AG09319 (cell line): ENCODE measurements at regions not wholly inside any gene's neighbourhood (a gene's known extent, or its start where the extent isn't known, plus 50 kb on each side); places are given as distances from the start of the nearest gene placed in this dataset.

Experiments
- DNase-seq: peaks from one replicate; pipeline ENCODE4 v3.0.0-alpha.2; 2010; ENCODE audit warnings: low read depth; ENCODE audit errors: extremely low read depth
- CTCF ChIP-seq: IDR thresholded peaks from 2 replicates; pipeline ENCODE4 v1.5.1; 2011; ENCODE audit warnings: low read depth, mild to moderate bottlenecking, inconsistent platforms, low read length, moderate library complexity

DNA sequence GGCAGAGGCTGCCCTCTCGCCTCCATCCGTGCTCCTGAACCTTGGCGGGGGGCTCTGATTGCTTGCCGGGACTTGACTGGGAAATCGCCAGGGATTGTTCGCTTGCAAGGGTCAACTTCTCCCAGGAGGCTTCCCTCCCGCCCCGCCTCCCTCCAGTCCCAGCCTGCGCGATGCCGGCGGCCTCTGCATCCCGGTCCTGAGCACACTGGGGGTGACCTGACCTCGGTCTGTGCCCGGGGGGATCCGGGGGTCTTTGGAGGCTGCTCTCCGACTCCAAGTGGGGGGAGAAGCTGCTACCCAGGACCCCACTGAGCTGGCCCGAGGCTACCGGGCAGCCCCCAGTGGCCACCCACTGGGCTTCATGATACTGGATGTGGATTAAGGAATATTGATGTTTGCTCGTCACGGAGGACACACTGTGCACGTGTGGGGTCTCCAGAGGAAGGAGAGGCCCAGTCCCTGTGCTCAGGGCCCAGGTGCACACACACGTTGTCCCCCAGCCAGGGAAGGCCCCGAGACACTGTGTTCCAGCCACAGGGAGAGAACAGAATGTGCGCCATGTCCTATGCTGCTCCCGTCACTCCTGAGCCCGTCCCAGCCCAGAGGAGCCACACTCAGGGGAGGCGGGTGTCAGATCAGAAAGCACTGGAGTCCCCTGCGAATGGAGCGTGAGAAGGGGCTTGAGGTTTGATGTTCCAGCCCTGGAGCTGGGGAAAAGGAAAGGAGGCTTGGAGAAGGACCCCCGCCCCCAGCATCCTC is 55.9 kb upstream of the NKX1-1 start:
- no peak for TF ChIP-seq CTCF
- DNase-seq = no peak

DNA sequence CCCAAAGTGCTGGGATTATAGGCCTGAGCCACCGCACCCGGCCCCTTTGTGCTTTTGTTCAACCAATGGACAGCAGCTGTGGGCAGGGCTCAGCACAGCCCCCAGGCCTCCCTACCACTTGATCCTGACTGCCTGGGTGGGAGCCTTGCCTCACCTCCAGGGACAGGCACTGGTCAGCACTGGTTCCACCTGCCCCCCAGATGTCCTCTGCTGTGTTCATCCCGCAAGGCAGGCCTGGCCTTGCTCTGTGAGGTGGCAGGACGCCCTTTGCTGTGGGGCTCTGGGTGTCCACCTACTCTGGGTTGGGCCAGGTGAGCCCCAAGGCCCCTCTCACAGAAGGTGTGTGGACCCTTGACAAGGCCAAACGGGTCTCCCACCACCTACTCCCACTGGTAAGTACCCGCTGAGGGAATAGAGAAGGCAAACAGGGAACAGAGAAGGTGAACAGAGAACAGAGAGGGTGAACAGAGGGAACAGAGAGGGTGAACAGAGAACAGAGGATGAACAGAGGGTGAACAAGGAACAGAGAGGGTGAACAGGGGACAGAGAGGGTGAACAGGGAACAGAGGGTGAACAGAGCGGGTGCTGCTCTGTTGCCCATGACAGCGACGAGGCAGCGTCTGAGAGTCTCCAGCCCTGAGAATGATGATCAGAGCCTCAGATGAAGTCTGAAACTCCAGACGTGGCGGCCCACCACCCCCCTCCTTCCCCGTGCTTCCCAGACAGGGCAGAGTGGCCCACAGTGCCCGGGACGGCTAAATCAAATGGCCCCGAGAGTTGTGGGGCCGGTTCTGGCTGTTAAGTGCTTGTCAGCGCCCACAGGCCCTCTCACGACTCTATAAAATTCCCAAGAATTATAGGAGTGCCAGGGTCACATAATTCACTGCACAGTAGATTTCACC is 55.0 kb upstream of the NKX1-1 start:
- DNase-seq = no peak
- no peak for TF ChIP-seq CTCF

DNA sequence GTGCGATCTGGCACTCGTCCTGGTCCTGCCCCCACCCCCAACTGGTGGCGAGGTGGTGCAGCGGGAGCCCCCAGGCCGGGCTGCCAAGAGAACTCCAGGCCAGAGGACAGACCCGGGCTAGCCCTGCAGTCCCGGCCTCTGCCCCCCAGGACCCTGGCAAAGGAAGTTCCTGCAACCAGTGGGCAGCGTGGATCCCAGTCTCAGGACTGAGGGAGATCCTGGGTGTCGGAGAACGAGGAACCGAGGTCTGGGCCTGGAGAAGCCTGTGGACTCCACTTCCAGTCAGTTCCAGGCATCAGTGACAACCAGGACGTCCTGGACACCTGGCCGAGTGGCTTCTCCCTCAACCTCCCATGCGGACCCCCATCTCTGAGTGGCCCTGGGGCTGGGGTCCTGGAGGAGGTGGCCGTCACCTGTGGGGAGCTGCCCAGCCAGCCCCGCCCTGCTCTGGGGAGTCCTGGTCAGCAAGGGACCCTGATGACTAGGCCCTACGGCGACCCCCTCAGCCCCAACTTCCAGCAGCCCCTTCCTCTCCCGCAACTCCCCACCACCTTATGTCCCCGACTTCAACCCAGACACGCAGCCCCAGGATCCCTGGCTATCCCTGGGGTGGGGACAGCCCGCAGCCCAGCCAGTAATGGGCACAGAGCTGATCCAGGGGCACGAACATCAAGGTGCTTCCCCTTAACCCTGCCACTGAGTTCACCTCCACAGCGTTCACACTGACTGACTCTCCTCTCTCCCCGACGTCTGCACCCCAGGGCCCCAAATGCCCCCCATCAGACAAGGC is 53.7 kb upstream of the NKX1-1 start:
- no peak for TF ChIP-seq CTCF
- DNase-seq = no peak

- no peak for DNase-seq
- no peak for TF ChIP-seq CTCF
These were observed 53.0 kb upstream of the NKX1-1 start for GRCh38 chr4:1459081-1459721.

GRCh38 chr4:1458581-1458980 is 52.3 kb upstream of the NKX1-1 start:
- TF ChIP-seq CTCF = no peak

More at GRCh38 chr4:1458581-1458980, 52.3 kb upstream of the NKX1-1 start:
- no peak for DNase-seq
